Ascending aorta (tissue), 2 donors: ENCODE measurements at regions not wholly inside any gene's neighbourhood (a gene's known extent, or its start where the extent isn't known, plus 50 kb on each side); places are given as distances from the start of the nearest gene placed in this dataset.

Experiments used
- DNase-seq, 2 donors: peaks; one replicate each; pipeline ENCODE4 v3.0.0-alpha.2; 2019; ENCODE audit warnings: low spot score in 2 of 2
- H3K27ac ChIP-seq, 2 donors: fragments of 200-600 bp; sonication (generic); one replicate each; pipeline ENCODE4 v1.5.1; 2016 to 2017; ENCODE audit warnings: mild to moderate bottlenecking in 1 of 2
- H3K27me3 ChIP-seq: fragments of 200-600 bp; sonication (generic); one replicate; pipeline ENCODE4 v1.5.1; 2017
- H3K36me3 ChIP-seq, 2 donors: fragments of 200-600 bp; sonication (generic); one replicate each; pipeline ENCODE4 v1.5.1; 2016
- H3K4me1 ChIP-seq, 2 donors: fragments of 200-600 bp; sonication (generic); one replicate each; pipeline ENCODE4 v1.5.1; 2016 to 2017; ENCODE audit warnings: mild to moderate bottlenecking in 1 of 2
- H3K4me3 ChIP-seq, 2 donors: fragments of 200-600 bp; sonication (generic); one replicate each; pipeline ENCODE4 v1.5.1; 2016 to 2017; ENCODE audit warnings: mild to moderate bottlenecking in 1 of 2
- H3K9me3 ChIP-seq, 2 donors: fragments of 200-600 bp; sonication (generic); one replicate each; pipeline ENCODE4 v1.5.1; 2016
- CTCF ChIP-seq, 3 experiments: fragments of 200-600 bp in 2 of 3; fragments of 450-650 bp in 1 of 3; sonication (generic) in 2 of 3; IDR thresholded peaks; one replicate each; pipeline ENCODE4 v1.5.1; 2016 to 2019; ENCODE audit warnings: antibody characterized with exemption in 3 of 3, mild to moderate bottlenecking in 1 of 3, moderate library complexity in 1 of 3
- intact Hi-C: fragments of 100-400 bp; cut with DNase I; formaldehyde crosslinking; loops from one replicate; pipeline ENCODE4 v1.15.1; 2023

GRCh38 chr12:87793131-87793530 is 236.1 kb downstream of the C12orf50 start:
- no peaks in the 10 kb centered on the region for H3K36me3 ChIP-seq
- intact Hi-C loops = no loop called here
- no peak overlapping the region for H3K4me3 ChIP-seq
- no peak overlapping the region for H3K27ac ChIP-seq
- no peak for TF ChIP-seq CTCF (IDR thresholded peaks at IDR 0.05)
- H3K27me3 ChIP-seq = no peaks in the 10 kb centered on the region
- no peak for DNase-seq
- no peaks in the 10 kb centered on the region for H3K4me1 ChIP-seq
- no peaks in the 10 kb centered on the region for H3K9me3 ChIP-seq

GRCh38 chr12:87784350-87784749 is 244.9 kb downstream of the C12orf50 start:
- no peak overlapping the region for H3K27ac ChIP-seq
- H3K4me3 ChIP-seq = no peak overlapping the region
- no peak for TF ChIP-seq CTCF (IDR thresholded peaks at IDR 0.05)
- no peak for DNase-seq
- no peaks in the 10 kb centered on the region for H3K27me3 ChIP-seq
- H3K9me3 ChIP-seq = no peaks in the 10 kb centered on the region
- no peaks in the 10 kb centered on the region for H3K4me1 ChIP-seq
- intact Hi-C loops = no loop called here
- no peaks in the 10 kb centered on the region for H3K36me3 ChIP-seq

GRCh38 chr12:87783467-87783866 is 245.7 kb downstream of the C12orf50 start:
- no peaks in the 10 kb centered on the region for H3K27me3 ChIP-seq
- no peaks in the 10 kb centered on the region for H3K4me1 ChIP-seq
- intact Hi-C loops = no loop called here
- no peak for TF ChIP-seq CTCF (IDR thresholded peaks at IDR 0.05)
- H3K9me3 ChIP-seq = no peaks in the 10 kb centered on the region
- DNase-seq = no peak
- H3K36me3 ChIP-seq = no peaks in the 10 kb centered on the region
- H3K27ac ChIP-seq = no peak overlapping the region
- H3K4me3 ChIP-seq = no peak overlapping the region

- no peaks in the 10 kb centered on the region for H3K4me1 ChIP-seq
- H3K27me3 ChIP-seq = no peaks in the 10 kb centered on the region
- intact Hi-C loops = no loop called here
- no peaks in the 10 kb centered on the region for H3K9me3 ChIP-seq
- no peak overlapping the region for H3K27ac ChIP-seq
- no peak for TF ChIP-seq CTCF (IDR thresholded peaks at IDR 0.05)
- H3K4me3 ChIP-seq = no peak overlapping the region
- no peak for DNase-seq
- H3K36me3 ChIP-seq = no peaks in the 10 kb centered on the region
Measured at GRCh38 chr12:87782838-87783237, 246.4 kb downstream of the C12orf50 start.

- intact Hi-C loops = no loop called here
- H3K4me1 ChIP-seq = no peaks in the 10 kb centered on the region
- no peak overlapping the region for H3K27ac ChIP-seq
- H3K27me3 ChIP-seq = no peaks in the 10 kb centered on the region
- no peaks in the 10 kb centered on the region for H3K36me3 ChIP-seq
- no peak for DNase-seq
- no peaks in the 10 kb centered on the region for H3K9me3 ChIP-seq
- H3K4me3 ChIP-seq = no peak overlapping the region
- no peak for TF ChIP-seq CTCF (IDR thresholded peaks at IDR 0.05)
Measured at GRCh38 chr12:87779858-87780498, 249.2 kb downstream of the C12orf50 start.

GRCh38 chr12:87779016-87779415 is 250.2 kb downstream of the C12orf50 start:
- Histone ChIP-seq H3K9me3 (no peaks in the 10 kb centered on the region), H3K4me1 (no peaks in the 10 kb centered on the region), H3K27me3 (no peaks in the 10 kb centered on the region), H3K36me3 (no peaks in the 10 kb centered on the region), H3K27ac (no peak overlapping the region), H3K4me3 (no peak overlapping the region)
- no peak for TF ChIP-seq CTCF (IDR thresholded peaks at IDR 0.05)
- DNase-seq = no peak
- intact Hi-C loops = no loop called here
